AG04450 (cell line): ENCODE measurements at regions not wholly inside any gene's neighbourhood (a gene's known extent, or its start where the extent isn't known, plus 50 kb on each side); places are given as distances from the start of the nearest gene placed in this dataset.

ENCODE experiments used
- CTCF ChIA-PET: fragments of 300-600, 350-600 bp; formaldehyde crosslinking; extraction: SDS; loops from one replicate; lab custom pipeline; 2022; ENCODE audit warnings: antibody characterized with exemption, inconsistent platforms; lab: Charles Lee
- POLR2A ChIA-PET: fragments of 350-600 bp; formaldehyde crosslinking; extraction: SDS; loops from one replicate; lab custom pipeline; 2021; ENCODE audit warnings: antibody characterized with exemption, inconsistent platforms; lab: Yijun Ruan, JAX
- DNase-seq: peaks from one replicate; pipeline ENCODE4 v3.0.0-alpha.2; 2011; ENCODE audit warnings: low read depth, low spot score
- H3K27ac ChIP-seq: one replicate; pipeline ENCODE4 v1.5.1; 2012; ENCODE audit warnings: low read depth, low read length, control low read depth
- H3K27me3 ChIP-seq: one replicate; pipeline ENCODE4 v1.6.0; 2012; ENCODE audit warnings: low read length; ENCODE audit not compliant: control insufficient read depth, insufficient read depth
- H3K4me3 ChIP-seq: 2 replicates; pipeline ENCODE4 v1.5.1; 2011; ENCODE audit warnings: mild to moderate bottlenecking, low read depth, low read length, control low read depth
- H3K9me3 ChIP-seq: 2 replicates; pipeline ENCODE4 v1.5.1; 2012; ENCODE audit warnings: low read length; ENCODE audit not compliant: control insufficient read depth, insufficient read depth
- CTCF ChIP-seq: IDR thresholded peaks from 2 replicates; pipeline ENCODE4 v1.5.1; 2011; ENCODE audit warnings: low read depth, low read length, control low read depth, inconsistent platforms

GRCh38 chr13:76386321-76386720 lies 499.9 kb downstream of the KCTD12 start:
- no peak for DNase-seq
- no peak for TF ChIP-seq CTCF
- POLR2A ChIA-PET, result no interaction called here
- no peak overlapping the region for H3K4me3 ChIP-seq
- CTCF ChIA-PET, result interaction anchor here (1.3 to 2.0 kb wide), 2 partner anchors 88 to 691 kb away, joined by 4 to 5 read pairs; no protein-coding TSS in a partner anchor
- no peak overlapping the region for H3K27ac ChIP-seq
- H3K9me3 ChIP-seq, result no peaks in the 10 kb centered on the region; the same call in 1 of the 2 replicates
- H3K27me3 ChIP-seq, result peaks cover 14% of the 10 kb centered on the region

DNA sequence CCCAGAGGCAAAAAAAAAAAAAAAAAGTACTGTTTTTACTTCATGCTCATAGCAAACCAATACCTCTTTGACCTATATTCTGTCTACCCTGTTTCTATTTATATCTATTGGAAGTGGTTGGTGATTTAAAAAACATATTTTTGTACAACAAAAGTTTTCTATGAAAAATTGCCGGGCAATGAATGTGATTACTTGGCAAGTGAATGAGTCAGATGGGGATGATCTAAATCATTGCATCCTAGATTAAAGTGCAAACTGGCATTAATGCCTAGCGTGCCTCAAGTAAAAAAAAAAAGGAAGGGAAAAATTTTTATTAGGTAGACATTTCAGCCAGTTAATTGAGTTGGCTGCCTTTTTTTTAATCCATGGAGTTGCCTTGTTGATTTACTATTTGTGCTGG lies 500.6 kb downstream of the KCTD12 start:
- ChIA-PET CTCF (interaction anchor here (1.1 to 2.0 kb wide), 3 partner anchors 88 to 690 kb away, joined by 4 to 5 read pairs (median 4); no protein-coding TSS in a partner anchor), POLR2A (no interaction called here)
- H3K4me3 ChIP-seq, result no peak overlapping the region
- H3K27ac ChIP-seq, result no peak overlapping the region
- H3K27me3 ChIP-seq, result peaks cover 14% of the 10 kb centered on the region
- no peaks in the 10 kb centered on the region; the same call in 1 of the 2 replicates for H3K9me3 ChIP-seq
- no peak for DNase-seq
- no peak for TF ChIP-seq CTCF

DNA sequence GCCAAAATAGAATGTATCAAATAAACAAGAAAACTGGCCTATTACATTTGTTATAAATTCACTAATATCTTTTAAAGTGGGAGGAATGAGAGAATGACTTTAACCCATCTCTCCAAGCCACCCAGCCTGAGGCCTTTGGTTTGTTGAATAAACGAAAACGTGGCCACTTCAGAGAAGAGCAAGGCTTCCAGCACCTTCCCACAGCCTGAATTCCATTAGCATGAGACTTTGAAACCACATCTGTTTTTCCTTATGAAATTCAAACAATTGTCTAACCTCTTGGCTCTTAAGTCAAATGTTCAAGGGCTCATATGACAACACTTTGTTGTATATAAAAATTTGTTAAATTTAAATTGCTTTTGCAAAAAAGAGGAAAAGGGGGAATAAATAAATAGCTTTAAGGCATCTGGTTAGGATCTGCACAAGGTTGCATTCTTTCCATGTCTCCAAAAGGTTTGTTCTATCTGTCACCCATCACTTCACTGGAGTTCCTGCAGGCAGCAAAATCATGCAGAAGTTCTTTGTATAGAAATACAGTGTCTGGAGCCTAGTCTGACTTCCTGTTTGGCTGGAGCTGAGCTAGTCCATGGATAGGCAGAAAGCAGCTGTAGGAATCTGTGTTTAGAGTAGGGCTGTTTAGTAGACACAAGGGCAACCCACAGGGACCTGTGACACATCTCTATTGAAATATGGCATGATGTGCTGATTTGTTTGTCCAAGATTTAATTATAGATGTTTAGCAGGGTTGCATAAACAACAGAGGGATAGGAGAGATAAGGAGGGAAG lies 502.3 kb downstream of the KCTD12 start:
- CTCF ChIA-PET, result interaction anchor here (1.2 kb wide), 1 partner anchor 696 kb away, joined by 4 read pairs; no protein-coding TSS in a partner anchor
- POLR2A ChIA-PET, result no interaction called here

GRCh38 chr13:76380446-76381065 lies 505.6 kb downstream of the KCTD12 start:
- Histone ChIP-seq H3K27ac (no peak overlapping the region), H3K4me3 (no peak overlapping the region), H3K27me3 (peaks cover 14% of the 10 kb centered on the region), H3K9me3 (no peaks in the 10 kb centered on the region; the same call in 1 of the 2 replicates)
- no peak for DNase-seq
- no peak for TF ChIP-seq CTCF
- ChIA-PET POLR2A (no interaction called here), CTCF (interaction anchor here (0.8 to 1.0 kb wide), 2 partner anchors 504 to 705 kb away, joined by 3 read pairs; no protein-coding TSS in a partner anchor)

More for the DNA sequence above, 502.3 kb downstream of the KCTD12 start:
- Histone ChIP-seq H3K27me3 (peaks cover 15% of the 10 kb centered on the region), H3K27ac (peak overlapping the region; percentile 43), H3K4me3 (no peak overlapping the region), H3K9me3 (no peaks in the 10 kb centered on the region; the same call in 1 of the 2 replicates)
- peak; percentile 90 for DNase-seq
- no peak for TF ChIP-seq CTCF
